ENCODE measurements at regions not wholly inside any gene's neighbourhood (a gene's known extent, or its start where the extent isn't known, plus 50 kb on each side); places are given as distances from the start of the nearest gene placed in this dataset.

- DNase-seq, result no peak
Observed at GRCh38 chr1:147852706-147853225, 49.8 kb upstream of the GJA8 start.
